ENCODE measurements at regions not wholly inside any gene's neighbourhood (a gene's known extent, or its start where the extent isn't known, plus 50 kb on each side); places are given as distances from the start of the nearest gene placed in this dataset.
"Not testable (repeated sequence)": the region's sequence is repeated elsewhere in the genome, so short reads cannot be mapped to it uniquely, and the experiment has no call there.

DNA sequence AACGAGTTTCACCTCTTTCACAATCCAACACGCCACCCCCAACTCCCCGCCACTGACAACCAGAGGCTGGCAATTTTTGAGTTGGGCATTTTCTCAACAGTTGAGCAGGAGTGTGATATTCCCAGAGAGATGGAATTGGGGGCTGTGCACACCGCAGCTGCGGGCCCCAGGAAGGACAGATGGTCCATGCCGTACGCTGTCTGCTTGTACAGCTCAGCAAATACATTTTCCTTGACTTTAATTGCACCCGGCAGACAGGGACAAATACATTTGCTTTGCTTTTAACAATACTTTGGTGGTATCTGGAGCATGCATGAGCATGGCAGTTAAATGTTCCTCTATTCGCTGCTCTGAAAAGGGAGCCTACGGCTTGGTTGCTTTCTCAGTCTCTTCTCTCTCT is 354.2 kb upstream of the DPP6 start:
- TF ChIP-seq, protein P1, sequence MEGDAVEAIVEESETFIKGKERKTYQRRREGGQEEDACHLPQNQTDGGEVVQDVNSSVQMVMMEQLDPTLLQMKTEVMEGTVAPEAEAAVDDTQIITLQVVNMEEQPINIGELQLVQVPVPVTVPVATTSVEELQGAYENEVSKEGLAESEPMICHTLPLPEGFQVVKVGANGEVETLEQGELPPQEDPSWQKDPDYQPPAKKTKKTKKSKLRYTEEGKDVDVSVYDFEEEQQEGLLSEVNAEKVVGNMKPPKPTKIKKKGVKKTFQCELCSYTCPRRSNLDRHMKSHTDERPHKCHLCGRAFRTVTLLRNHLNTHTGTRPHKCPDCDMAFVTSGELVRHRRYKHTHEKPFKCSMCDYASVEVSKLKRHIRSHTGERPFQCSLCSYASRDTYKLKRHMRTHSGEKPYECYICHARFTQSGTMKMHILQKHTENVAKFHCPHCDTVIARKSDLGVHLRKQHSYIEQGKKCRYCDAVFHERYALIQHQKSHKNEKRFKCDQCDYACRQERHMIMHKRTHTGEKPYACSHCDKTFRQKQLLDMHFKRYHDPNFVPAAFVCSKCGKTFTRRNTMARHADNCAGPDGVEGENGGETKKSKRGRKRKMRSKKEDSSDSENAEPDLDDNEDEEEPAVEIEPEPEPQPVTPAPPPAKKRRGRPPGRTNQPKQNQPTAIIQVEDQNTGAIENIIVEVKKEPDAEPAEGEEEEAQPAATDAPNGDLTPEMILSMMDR (IDR thresholded peaks at IDR 0.05; ENCODE audit: insufficient read depth, low read depth, low read length): no peak
- H3K4me3 ChIP-seq (ENCODE audit: low read depth, low read length): no peak overlapping the region
- no peak for DNase-seq (ENCODE audit: low read depth)

DNA sequence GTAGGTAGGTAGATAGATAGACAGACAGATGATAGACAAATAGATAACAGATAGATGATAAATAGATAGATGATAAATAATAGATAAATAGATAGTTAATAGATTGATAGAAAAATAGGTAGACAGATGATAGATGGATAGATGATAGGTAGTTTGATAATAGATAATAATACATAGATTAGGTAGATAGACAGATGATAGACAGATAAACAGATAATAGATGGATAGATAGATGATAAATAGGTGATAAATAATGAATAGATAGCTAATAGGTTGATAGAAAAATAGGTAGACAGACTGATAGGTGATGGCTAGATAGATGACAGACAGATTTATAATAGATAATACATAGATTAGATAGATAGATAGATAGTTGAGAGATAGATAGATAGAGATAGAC is 350.5 kb upstream of the DPP6 start:
- DNase-seq (ENCODE audit: low read depth): no peak
- no peak overlapping the region for H3K4me3 ChIP-seq (ENCODE audit: low read depth, low read length)
- TF ChIP-seq, protein P1 (IDR thresholded peaks at IDR 0.05; ENCODE audit: insufficient read depth, low read depth, low read length): no peak

DNA sequence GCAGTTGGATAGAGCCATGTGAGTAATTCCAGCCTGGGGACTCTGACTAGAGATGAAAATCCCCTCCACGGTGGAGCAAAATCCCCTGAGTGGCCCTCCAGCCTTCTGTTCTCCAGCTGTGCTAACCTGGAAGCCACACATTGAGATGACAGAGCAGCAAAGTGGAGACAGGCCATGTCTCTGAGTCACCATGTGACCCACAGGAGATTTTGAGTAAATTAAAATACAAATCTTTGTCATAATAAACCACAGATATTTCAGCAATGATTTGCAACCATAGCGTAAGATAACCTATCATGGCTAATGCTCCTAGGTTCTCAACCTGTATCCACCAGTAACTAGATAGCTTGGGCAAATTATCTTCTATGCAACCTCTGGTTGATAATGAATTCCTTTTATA is 328.3 kb upstream of the DPP6 start:
- not testable (repeated sequence) for DNase-seq (ENCODE audit: low read depth); H3K4me3 ChIP-seq (ENCODE audit: low read depth, low read length)

DNA sequence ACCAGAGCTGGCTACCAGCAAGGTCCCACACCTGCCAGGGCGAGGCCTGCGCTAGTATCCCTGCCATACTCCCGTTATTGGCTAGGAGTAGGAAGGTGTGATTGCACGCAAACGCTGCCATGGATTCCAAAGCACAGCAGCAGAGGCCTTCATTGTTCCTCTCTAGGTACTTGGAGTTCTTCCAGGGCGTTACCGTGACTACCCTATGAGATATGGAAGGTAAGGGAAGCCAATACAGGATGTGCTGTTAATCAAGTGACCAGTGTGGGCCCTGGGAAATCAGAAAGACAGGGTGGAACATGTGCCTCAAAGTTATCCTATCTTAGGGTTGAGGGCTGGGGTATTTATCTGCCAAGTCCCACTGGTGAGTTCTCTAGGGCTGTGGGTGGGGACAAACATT is 320.7 kb upstream of the DPP6 start:
- H3K4me3 ChIP-seq (ENCODE audit: low read depth, low read length); DNase-seq (ENCODE audit: low read depth): not testable (repeated sequence)

DNA sequence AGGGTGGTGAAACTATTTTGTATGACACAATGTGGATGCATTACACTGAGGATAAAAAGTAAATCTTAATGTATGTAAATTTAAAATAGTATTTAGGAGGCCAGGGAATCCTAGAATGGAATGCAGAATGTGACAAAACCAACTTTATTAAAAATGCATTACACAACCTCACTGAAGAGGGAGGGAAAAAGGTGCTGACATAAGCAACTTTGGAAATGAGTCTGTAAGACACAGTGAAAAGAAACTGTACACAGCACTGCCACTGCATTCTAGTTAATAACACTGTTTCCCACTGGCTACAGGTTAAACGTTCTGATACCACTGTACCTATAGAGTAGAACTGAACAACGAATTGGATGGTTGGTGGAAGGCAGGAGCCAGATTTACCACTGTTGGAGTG is 308.8 kb upstream of the DPP6 start:
- not testable (repeated sequence) for H3K4me3 ChIP-seq (ENCODE audit: low read depth, low read length); DNase-seq (ENCODE audit: low read depth)

DNA sequence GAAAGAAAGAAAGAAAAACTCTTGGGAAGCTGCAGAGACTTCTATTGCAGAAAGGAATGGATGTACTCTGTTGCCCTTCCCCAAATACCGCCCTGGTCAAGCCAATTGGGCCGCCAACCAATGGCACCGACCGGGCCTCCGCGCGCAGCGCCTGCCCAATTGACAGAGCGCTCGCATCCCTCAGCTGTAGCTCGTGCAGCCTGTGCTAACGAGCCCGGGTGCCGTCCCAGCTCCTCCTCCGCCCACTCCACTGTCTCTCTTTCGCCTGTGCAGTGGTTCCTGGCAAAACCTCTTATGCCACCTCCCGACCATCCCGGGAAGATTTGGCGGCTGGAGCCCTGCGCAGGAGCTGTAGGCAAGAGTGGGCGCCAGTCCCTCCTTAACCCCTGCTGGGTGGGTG is 304.2 kb upstream of the DPP6 start:
- not testable (repeated sequence) for H3K4me3 ChIP-seq (ENCODE audit: low read depth, low read length); DNase-seq (ENCODE audit: low read depth)

DNA sequence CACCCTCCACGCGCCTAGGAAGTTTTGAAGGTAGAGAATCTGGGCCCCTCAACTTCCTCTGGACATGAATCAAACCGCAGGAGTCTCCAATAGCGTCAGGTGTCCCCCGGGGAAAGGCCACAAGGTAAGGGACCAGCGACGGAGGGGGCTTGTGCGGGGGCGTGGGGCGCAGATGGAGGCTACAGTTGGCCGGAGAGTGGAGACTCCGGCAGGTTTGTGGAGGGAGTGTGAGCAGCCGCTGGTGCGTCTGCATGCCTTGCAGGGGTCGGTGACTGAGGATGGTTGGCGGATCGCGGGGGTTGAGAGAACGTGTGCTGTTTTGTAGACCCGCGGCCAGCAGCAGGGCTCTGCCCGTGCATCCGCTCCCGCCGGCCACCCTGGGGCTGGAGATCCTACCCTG is 303.3 kb upstream of the DPP6 start:
- DNase-seq (ENCODE audit: low read depth); H3K4me3 ChIP-seq (ENCODE audit: low read depth, low read length): not testable (repeated sequence)

DNA sequence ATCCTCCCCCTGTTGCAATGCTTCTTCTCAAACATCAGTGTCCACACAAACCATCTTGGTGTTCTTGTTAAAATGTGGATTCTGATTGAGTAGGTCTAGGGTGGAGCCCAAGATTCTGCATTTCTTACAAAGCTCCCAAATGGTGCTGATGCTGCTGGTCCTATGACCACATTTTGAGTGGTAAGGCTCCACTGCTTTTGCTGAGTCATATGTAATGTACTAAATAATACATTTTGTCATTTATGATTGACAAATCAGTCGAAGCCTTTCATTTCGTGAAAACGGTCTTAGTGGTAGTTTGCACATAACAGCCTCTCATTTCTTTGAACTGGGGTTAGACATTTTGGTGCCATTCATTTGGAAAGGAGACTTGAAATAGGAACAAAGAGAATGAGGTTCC is 286.3 kb upstream of the DPP6 start:
- H3K4me3 ChIP-seq (ENCODE audit: low read depth, low read length); DNase-seq (ENCODE audit: low read depth): not testable (repeated sequence)

DNA sequence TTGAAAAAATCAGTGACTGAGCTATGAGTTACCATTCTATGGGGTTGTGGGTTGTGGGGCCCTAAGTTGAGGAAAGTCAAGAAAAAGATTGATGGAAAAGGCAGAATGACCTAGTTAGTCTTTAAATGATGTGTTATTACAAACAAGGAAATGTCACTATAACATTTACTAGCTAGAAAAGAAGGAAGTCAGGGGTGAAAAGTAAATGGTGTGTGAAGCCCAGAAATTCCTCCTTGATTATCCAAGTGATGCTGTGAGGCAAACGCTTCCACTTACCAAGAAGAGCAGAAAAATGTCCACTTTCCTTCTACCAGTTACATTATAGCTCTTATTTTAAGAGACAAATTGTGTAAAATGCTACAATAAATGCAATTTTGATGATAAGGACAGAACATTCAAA is 285.3 kb upstream of the DPP6 start:
- not testable (repeated sequence) for H3K4me3 ChIP-seq (ENCODE audit: low read depth, low read length); DNase-seq (ENCODE audit: low read depth)

DNA sequence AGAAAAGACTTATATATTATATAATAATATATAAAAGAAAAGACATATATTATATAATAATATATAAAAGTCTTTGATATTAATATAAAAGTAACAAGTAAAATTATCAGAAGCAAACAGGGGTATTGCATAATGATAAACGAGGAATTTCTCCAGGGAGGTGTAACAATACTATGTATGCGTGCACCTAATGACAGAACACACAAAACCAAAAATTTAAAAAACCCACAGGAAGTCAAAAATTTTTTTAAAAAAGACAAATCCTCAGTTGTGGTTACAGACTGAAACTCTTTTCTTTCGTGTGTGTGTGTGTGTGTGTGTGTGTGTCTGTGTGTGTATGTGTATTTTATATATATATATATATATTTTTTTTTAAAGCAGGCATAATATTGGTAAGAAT is 279.2 kb upstream of the DPP6 start:
- TF ChIP-seq, protein P1 (IDR thresholded peaks at IDR 0.05; ENCODE audit: insufficient read depth, low read depth, low read length): no peak
- no peak overlapping the region for H3K4me3 ChIP-seq (ENCODE audit: low read depth, low read length)
- DNase-seq (ENCODE audit: low read depth): no peak

DNA sequence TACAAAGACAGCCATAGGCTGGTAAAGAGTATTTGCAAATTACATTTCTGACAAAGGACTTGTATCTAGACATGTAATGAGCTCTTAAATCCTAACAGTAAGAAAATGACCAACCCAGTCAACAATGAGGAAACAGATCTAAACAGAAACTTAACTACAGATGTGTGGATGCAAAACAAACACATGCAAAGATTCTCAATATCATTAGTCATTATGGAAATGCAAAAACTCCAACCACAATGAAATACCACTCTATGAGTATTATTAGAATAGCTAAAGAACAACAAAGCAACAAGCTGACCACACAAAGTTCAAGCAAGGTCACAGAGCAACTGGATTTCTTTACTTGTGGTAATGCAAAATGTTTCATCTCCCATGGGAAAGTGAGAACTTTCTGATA is 275.3 kb upstream of the DPP6 start:
- DNase-seq (ENCODE audit: low read depth): peak; percentile 51
- H3K4me3 ChIP-seq (ENCODE audit: low read depth, low read length): not testable (repeated sequence)

DNA sequence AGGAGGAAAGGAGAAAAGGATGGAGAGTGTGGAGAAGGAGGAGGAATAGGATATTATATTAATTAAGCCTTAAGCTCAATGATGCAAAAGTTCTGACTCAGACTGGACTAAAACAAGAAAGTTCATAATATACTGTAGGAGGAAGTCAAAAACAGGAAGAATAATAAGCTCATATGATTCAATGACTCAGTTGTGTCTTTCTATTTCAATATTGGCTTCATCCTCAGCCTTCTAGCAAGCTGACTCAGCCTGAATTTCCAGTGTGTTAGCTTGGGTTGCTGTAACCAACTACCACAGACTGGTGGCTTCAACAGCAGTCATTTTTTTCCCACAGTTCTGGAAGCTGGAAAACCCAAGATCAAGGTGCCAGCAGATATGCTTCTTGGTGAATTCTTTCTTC is 254.8 kb upstream of the DPP6 start:
- peak; percentile 9 for DNase-seq (ENCODE audit: low read depth)

More for the DNA sequence above, 254.8 kb upstream of the DPP6 start:
- H3K4me3 ChIP-seq (ENCODE audit: low read depth, low read length): not testable (repeated sequence)
